ENCODE measurements at regions not wholly inside any gene's neighbourhood (a gene's known extent, or its start where the extent isn't known, plus 50 kb on each side); places are given as distances from the start of the nearest gene placed in this dataset.

DNA sequence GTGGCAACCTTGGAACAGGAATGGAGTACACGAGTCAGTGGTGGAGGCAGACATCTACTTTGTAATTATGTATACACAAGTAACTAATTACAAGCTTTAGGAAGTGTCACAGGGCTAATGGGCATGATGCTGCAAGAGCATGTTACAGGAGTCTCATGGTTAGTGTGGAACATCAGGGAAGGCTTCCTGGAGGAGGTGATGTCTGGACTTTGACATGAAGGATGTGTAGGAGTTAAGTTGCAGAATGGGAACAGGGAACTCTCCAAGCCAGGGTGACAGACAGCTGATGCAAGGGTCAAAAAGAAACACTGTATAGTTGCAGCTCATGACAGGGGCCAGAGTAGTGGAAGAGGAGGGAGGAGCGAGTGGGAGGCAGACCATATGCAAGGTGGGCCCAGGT, 483.8 kb upstream of the EEF2KMT start:
- WGBS (ENCODE audit: low lambda C conversion rate): 2% methylated on average over 2 of the region's 2 CpGs
- POLR2A ChIA-PET: no interaction called here
- CTCF ChIA-PET (ENCODE audit: low intra/inter-chr PET ratio, low total read pairs): no interaction called here
- Histone ChIP-seq H3K4me2 (ENCODE audit: low read depth, low read length) (no peak overlapping the region), H3K9me3 (ENCODE audit: low read length) (no peaks in the 10 kb centered on the region), H3K27me3 (ENCODE audit: control insufficient read depth in 1 of 2, insufficient read depth in 2 of 2, low read length in 2 of 2) (peaks cover 0 to 15% of the 10 kb centered on the region in 2 experiments; a peak in 1 of 5 replicates), H4K20me1 (ENCODE audit: insufficient read depth, low read length) (no peaks in the 10 kb centered on the region), H3K79me2 (ENCODE audit: insufficient read depth, low read length) (no peaks in the 10 kb centered on the region), H3K27ac (ENCODE audit: extremely low read length, insufficient read depth, low read length) (no peak overlapping the region), H2AFZ (ENCODE audit: low read length) (no peak overlapping the region), H3K36me3 (replicated peaks in 1 of 2; ENCODE audit: control insufficient read depth in 1 of 2, insufficient read depth in 2 of 2, low read length in 2 of 2) (no peaks in the 10 kb centered on the region), H3K4me3 (replicated peaks in 1 of 3; ENCODE audit: insufficient read depth in 1 of 3, low read depth in 2 of 3, low read length in 3 of 3) (no peak overlapping the region), H3K4me1 (ENCODE audit: insufficient read depth, low read length) (no peaks in the 10 kb centered on the region), H3K9ac (ENCODE audit: insufficient read depth, low read depth, low read length) (no peak overlapping the region)
- in situ Hi-C loops (cut with HindIII; ENCODE audit: extremely low pct_ligation_motif_present, low pct_unique_long_range_greater_than_20kb): no loop called here
- no TSS peak for BruUV-seq (replicated peaks)
- FAIRE-seq (no peak), DNase-seq (ENCODE audit: low spot score) (no peak), ATAC-seq (no peak)
- intact Hi-C loops (cut with micrococcal nuclease; ENCODE audit: unreplicated experiment): no loop called here
- TF ChIP-seq JUNB (CRISPR knock-in tag; IDR thresholded peaks at IDR 0.05; ENCODE audit: borderline replicate concordance) (no peak), ZNF607 (CRISPR knock-in tag; IDR thresholded peaks at IDR 0.05; ENCODE audit: borderline replicate concordance) (no peak), ZBTB8A (CRISPR knock-in tag; IDR thresholded peaks at IDR 0.05; ENCODE audit: borderline replicate concordance, low read depth) (no peak), ZNF572 (CRISPR knock-in tag; IDR thresholded peaks at IDR 0.05) (no peak), ZNF556 (CRISPR knock-in tag; IDR thresholded peaks at IDR 0.05; ENCODE audit: borderline replicate concordance) (no peak), RCOR2 (CRISPR knock-in tag; IDR thresholded peaks at IDR 0.05) (no peak), TEAD2 (CRISPR knock-in tag; IDR thresholded peaks at IDR 0.05) (no peak), ZC3H13 (CRISPR knock-in tag; IDR thresholded peaks at IDR 0.05) (no peak), FOXP1 (IDR thresholded peaks at IDR 0.05) (no peak), FOXP1 (CRISPR knock-in tag; IDR thresholded peaks at IDR 0.05) (no peak)
- TF ChIP-seq, protein P1, sequence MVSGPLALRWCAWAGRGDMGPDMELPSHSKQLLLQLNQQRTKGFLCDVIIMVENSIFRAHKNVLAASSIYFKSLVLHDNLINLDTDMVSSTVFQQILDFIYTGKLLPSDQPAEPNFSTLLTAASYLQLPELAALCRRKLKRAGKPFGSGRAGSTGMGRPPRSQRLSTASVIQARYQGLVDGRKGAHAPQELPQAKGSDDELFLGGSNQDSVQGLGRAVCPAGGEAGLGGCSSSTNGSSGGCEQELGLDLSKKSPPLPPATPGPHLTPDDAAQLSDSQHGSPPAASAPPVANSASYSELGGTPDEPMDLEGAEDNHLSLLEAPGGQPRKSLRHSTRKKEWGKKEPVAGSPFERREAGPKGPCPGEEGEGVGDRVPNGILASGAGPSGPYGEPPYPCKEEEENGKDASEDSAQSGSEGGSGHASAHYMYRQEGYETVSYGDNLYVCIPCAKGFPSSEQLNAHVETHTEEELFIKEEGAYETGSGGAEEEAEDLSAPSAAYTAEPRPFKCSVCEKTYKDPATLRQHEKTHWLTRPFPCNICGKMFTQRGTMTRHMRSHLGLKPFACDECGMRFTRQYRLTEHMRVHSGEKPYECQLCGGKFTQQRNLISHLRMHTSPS (CRISPR knock-in tag; IDR thresholded peaks at IDR 0.05; ENCODE audit: low read depth): no peak
- TF ChIP-seq, protein P2, sequence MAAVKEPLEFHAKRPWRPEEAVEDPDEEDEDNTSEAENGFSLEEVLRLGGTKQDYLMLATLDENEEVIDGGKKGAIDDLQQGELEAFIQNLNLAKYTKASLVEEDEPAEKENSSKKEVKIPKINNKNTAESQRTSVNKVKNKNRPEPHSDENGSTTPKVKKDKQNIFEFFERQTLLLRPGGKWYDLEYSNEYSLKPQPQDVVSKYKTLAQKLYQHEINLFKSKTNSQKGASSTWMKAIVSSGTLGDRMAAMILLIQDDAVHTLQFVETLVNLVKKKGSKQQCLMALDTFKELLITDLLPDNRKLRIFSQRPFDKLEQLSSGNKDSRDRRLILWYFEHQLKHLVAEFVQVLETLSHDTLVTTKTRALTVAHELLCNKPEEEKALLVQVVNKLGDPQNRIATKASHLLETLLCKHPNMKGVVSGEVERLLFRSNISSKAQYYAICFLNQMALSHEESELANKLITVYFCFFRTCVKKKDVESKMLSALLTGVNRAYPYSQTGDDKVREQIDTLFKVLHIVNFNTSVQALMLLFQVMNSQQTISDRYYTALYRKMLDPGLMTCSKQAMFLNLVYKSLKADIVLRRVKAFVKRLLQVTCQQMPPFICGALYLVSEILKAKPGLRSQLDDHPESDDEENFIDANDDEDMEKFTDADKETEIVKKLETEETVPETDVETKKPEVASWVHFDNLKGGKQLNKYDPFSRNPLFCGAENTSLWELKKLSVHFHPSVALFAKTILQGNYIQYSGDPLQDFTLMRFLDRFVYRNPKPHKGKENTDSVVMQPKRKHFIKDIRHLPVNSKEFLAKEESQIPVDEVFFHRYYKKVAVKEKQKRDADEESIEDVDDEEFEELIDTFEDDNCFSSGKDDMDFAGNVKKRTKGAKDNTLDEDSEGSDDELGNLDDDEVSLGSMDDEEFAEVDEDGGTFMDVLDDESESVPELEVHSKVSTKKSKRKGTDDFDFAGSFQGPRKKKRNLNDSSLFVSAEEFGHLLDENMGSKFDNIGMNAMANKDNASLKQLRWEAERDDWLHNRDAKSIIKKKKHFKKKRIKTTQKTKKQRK (IDR thresholded peaks at IDR 0.05; ENCODE audit: low read length): no peak
- TF ChIP-seq, protein P3, sequence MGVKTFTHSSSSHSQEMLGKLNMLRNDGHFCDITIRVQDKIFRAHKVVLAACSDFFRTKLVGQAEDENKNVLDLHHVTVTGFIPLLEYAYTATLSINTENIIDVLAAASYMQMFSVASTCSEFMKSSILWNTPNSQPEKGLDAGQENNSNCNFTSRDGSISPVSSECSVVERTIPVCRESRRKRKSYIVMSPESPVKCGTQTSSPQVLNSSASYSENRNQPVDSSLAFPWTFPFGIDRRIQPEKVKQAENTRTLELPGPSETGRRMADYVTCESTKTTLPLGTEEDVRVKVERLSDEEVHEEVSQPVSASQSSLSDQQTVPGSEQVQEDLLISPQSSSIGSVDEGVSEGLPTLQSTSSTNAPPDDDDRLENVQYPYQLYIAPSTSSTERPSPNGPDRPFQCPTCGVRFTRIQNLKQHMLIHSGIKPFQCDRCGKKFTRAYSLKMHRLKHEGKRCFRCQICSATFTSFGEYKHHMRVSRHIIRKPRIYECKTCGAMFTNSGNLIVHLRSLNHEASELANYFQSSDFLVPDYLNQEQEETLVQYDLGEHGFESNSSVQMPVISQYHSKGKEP (CRISPR knock-in tag; IDR thresholded peaks at IDR 0.05): no peak
- TF ChIP-seq, protein P4, sequence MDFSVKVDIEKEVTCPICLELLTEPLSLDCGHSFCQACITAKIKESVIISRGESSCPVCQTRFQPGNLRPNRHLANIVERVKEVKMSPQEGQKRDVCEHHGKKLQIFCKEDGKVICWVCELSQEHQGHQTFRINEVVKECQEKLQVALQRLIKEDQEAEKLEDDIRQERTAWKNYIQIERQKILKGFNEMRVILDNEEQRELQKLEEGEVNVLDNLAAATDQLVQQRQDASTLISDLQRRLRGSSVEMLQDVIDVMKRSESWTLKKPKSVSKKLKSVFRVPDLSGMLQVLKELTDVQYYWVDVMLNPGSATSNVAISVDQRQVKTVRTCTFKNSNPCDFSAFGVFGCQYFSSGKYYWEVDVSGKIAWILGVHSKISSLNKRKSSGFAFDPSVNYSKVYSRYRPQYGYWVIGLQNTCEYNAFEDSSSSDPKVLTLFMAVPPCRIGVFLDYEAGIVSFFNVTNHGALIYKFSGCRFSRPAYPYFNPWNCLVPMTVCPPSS (IDR thresholded peaks at IDR 0.05): no peak

Measured in HepG2 (cell line).